NCI-H2081 treated with DMSO at 0.1 percent for 48 hours (cell line): ENCODE measurements at regions not wholly inside any gene's neighbourhood (a gene's known extent, or its start where the extent isn't known, plus 50 kb on each side); places are given as distances from the start of the nearest gene placed in this dataset.

Experiments used
- DNase-seq: peaks from one replicate; lab custom pipeline; 2025; lab: John Stamatoyannopoulos, UW

DNA sequence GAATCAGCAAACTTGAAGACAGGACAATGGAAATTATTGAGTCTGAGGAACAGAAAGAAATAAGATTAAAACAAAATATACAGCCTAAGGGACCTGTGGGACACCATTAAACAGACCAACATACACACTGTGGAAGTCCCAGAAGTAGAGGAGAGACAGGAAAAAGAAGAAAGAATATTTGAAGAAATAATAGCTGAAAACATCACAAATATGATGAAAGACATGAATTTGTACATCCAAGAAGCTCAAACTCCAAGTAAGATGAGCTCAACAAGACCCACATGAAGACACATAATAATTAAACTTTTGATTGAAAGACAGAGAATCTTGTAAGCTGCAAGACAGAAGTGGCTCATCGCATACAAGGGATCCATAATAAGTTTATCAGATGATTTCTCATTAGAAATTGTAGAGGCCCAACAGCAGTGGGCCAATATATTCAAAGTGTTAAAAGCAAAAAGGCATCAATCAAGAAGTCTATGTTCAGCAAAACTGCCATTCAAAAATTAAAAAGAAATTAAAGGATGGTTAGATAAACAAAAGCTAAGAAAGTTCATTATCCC is 311.3 kb upstream of the ADGRL2 start:
- DNase-seq: no peak

DNA sequence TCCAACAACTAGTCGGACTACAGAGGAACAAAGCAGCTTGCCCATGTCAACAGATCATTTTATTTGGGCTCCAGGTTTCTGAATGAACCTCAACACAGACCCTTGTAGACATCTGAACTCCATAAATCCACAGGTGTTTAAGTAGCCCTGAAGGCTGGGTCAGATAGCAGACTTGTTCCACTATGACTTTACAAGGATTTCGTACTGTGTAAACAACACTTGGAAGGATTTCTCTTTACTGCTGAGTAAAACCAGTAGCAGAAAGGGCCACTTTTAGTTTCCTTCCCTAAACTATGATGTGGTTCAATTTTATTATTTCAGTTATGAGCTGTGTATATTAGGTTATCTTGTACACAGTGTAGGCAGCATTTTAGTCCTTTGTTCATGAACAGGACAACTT is 316.4 kb upstream of the ADGRL2 start:
- no peak for DNase-seq

- no peak for DNase-seq
Measured at GRCh38 chr1:81478219-81478618, 322.5 kb upstream of the ADGRL2 start.

DNA sequence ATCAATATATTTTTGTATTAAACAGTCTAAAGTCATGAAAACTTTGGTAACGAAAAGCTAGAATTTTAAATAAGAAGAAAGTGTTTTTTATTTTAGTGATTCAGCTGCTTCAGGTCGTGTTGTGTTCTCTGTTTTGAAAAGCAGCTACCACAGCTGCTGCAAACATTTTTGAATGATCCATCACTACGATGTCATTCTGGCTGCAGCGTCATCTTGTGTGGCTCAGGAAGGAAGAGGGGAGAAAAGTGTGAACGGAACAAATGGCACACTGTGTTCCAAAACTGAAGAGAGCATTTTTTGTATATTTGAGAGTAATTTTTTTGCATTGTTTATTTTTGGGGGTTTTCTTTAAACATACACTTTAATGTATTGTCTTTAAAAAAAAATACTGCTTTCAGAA is 323.0 kb upstream of the ADGRL2 start:
- DNase-seq: no peak

GRCh38 chr1:81472387-81472786 is 328.3 kb upstream of the ADGRL2 start:
- DNase-seq: no peak

DNA sequence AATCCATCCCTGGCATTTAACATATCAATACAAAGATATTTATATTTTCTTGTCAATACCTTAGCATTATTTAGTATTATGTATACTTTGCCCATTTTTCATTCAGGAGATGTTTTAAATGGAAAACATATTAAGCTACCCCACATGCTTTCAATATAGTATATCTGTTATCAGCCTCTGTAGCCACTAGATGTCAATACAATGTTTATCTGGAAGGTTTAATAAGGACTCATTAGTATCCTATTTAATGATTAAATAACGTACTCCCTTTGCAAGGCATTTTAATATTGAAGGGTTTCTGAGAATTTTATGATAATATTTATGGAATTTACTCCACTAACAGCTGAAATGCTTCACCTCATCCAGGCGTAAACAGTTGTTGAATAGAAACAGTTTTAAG is 329.5 kb upstream of the ADGRL2 start:
- DNase-seq: no peak

GRCh38 chr1:81470275-81470674 is 330.5 kb upstream of the ADGRL2 start:
- DNase-seq: no peak

- DNase-seq: no peak
Measured at GRCh38 chr1:81467383-81467782, 333.4 kb upstream of the ADGRL2 start.

DNA sequence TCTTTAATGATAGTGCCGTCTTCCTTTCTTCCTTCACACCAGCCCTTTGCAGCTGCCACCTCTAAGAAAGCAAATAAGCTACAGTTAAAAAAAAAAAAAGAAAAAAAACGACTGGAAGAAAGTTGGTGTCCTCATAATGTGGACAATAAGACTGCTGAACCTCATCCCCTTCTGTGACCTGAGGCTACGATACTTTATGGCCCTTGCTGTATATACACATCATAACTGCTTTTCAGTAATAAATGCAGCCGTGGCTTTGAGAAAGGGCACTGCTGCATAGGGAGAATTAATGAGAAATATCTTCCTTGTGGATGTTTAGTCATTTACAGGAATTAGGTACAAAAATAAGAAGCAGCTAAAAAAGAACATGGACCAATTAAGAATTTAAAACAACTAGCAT is 333.8 kb upstream of the ADGRL2 start:
- DNase-seq: no peak

DNA sequence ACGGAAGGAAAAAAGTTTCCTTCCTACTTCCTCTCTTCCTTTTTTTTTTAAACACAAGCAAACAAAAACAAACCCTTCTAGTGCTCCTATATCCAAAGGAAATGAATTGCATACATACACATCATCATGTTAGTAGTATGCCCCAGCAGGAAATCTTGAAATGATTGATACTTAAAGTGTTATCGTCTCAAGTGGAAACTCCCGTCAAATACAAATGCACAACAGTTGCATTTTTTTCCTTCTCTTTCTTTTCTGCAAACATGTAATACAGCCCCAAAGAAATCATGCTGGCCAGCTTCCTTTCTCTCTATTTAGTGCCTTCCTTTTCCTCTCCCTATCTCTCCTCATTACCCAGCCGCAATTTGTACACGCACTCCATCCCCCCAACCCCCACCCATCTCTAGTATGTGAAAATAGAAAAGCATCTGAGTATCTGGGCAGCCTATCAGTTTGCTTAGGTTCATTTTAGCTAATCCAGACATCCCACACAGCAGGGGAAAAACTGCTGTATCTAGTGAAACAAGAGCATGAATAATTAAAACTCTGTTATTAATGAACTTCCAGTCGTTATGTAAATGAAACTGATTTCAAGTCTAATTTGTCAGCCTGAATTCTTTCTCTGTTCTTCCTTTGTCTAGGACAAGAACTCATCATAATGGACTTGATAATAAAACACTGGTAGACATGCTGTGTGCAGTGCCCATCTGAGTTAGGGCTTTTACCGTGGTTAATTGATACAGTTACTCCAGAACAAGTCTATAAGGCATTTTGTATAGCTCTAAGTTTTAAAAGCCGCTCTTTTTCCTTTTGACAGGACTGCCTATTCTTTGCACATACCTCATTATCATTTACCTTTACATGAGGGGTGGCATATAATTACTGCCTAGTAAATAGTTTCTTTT is 336.5 kb upstream of the ADGRL2 start:
- DNase-seq: no peak

GRCh38 chr1:81459043-81459442 is 341.7 kb upstream of the ADGRL2 start:
- no peak for DNase-seq

- DNase-seq: no peak
Measured at GRCh38 chr1:81458186-81458585, 342.5 kb upstream of the ADGRL2 start.

GRCh38 chr1:81455481-81455880 is 345.3 kb upstream of the ADGRL2 start:
- DNase-seq: no peak

GRCh38 chr1:81453971-81454370 is 346.8 kb upstream of the ADGRL2 start:
- no peak for DNase-seq

DNA sequence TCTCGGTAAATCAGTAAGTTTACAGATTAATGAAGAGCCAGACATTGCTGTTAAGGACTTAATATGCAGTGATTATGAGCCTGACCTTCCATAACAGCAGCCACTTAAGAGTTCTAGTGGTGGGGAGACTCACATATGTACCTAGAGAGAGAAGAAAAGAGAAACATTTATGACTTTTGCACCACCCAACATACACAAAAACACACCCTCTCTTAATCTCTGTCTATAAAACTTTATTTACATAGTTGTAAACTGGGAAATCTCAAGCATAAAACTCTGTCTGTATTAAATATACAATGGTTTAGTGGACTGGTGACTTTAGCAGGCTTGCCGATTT is 347.4 kb upstream of the ADGRL2 start:
- DNase-seq: no peak

DNA sequence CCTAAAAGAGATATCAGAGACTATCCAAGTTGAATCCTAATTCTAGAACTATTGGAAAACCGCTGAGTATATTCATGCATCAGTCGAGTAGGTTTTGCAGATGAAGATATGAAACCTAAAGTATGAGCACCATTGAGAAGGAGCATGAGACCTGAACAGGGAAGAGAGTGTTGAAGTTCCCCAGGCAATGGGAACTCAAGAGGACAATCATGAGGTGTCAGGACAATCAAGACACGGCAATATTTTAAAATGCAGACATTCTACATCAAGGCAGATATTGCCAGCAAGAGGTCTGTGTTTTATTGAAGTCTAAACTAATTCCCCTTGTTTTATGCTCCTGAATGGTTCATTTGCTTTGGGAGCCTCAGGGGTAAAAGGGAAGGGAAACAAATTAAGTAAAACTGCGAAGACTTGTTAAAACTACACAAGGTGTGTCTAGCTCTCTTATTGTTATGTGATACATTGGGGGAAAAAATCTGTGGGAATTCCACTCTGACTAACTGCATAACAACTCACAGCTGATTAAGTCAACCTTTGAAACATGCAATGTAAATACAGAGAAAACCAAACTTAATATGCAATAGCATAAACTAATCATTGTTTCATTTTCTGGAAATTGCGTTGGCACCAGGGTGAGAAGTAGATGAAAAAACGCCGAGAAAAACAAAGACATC is 347.9 kb upstream of the ADGRL2 start:
- DNase-seq: no peak

DNA sequence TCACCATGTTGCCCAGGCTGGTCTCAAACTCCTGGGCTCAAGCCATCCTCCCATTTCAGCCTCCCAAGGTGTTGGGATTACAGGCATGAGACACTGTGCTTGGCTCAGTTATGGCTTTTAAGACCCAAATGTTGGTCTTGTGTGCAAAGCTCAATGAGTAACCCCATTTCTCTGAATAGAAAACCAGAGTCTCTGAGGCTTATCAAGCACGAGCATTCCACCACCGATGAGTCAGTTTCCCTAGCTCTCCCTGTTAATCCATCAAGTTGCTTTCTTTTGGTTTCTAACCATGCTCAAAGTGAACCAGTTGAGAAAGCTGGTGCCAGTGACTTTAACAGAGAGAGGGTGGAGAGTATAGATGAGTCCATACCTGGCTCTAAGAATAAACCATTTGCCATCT is 350.9 kb upstream of the ADGRL2 start:
- DNase-seq: no peak

- DNase-seq: peak; percentile 74
Measured at GRCh38 chr1:81446000-81446669, 354.6 kb upstream of the ADGRL2 start.

- no peak for DNase-seq
Measured at GRCh38 chr1:81443288-81443687, 357.4 kb upstream of the ADGRL2 start.

DNA sequence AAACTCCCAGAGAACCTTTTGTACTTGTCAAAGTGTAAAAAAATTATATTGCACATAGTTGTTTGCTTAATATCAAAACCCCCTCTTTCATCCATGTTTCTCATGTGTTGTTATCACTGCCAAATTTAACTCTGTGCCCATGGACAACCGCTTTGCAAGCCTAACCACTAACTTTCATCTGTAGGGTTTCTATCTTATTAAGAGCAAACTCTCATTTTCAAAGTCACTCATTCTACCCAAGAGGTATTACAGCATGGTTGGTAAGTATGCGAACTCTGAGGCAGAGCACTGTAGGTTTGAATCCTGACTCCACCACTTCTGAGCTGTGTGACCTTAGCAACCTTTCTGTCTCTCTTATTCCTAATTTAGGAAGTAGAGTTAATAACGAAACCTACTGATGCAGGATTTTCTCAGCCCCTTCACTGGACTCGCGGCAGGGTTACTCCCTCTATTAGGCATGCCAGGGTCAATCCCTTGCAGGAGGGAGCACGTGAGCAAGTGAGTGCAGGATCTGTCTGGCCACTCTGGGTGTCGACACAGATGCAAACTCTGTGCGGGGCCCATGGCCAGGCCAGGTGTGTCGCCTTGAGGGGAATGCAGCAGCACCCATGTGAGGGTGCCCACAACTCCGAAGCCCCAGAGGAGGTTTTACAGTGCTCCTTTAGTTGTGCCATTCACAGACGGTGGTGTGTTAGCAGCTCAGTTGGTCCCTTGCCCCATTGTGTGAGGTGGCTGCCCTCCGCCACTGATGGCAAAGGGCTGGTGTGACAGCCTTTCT is 361.5 kb upstream of the ADGRL2 start:
- DNase-seq: no peak

DNA sequence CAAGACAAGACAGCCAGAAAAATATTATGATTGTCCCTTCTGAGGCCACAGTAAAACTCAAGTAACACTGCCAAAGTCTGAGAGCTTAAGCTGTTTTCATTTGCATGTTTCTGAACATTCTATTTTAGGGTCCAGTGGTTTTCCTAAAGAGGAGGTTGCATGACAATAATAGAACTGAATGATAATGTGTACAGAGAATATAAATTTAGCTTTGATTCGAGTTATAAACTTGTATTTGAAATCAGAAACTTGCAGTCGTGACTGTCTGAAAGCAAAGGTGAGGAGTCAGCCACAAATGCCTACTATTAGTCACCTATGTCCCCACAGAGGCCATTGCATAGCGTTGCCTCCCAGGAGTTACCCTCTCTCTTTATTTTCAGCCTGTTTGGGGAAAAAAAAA is 363.1 kb upstream of the ADGRL2 start:
- no peak for DNase-seq

DNA sequence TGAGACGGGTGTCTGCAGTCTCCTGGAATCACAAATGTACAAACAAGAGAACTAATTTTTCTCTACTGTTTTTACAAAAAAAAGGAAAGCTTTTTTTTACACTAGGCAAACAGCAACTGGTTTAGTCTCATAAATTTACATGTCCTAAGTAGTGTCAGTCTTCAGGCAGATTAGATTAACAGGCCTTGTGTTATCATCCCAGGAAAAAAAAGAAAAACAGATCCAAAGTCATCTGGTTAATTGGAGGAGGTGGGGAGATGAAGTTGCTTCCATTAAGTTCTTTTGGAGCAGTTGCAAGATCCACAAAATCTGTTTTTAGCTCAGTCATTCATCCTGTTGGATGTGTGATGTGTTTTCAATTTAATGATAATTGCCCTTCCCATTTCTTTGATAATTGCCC is 363.5 kb upstream of the ADGRL2 start:
- DNase-seq: no peak
